Stomach (tissue), 4 donors: ENCODE measurements at regions not wholly inside any gene's neighbourhood (a gene's known extent, or its start where the extent isn't known, plus 50 kb on each side); places are given as distances from the start of the nearest gene placed in this dataset.

ENCODE experiments used
- POLR2A ChIP-seq, 4 donors: fragments of 450-650 bp; IDR thresholded peaks; one replicate each; pipeline ENCODE4 v1.6.1; 2016; ENCODE audit warnings: antibody characterized with exemption in 4 of 4, control low read depth in 2 of 4, mild to moderate bottlenecking in 1 of 4, moderate library complexity in 1 of 4
- POLR2AphosphoS5 ChIP-seq, 3 donors: sonication (generic); formaldehyde crosslinking; IDR thresholded peaks; one replicate each; pipeline ENCODE4 v1.6.1; 2016; ENCODE audit warnings: antibody characterized with exemption in 3 of 3
- TF ChIP-seq, protein P1 (sequence below), 7 experiments: fragments of 450-650 bp in 4 of 7; fragments of 200-600 bp in 3 of 7; sonication (generic) in 3 of 7; IDR thresholded peaks; one replicate each; pipeline ENCODE4 v1.5.1; 2016 to 2019; ENCODE audit warnings: antibody characterized with exemption in 7 of 7, control low read depth in 2 of 7, mild to moderate bottlenecking in 1 of 7

DNA sequence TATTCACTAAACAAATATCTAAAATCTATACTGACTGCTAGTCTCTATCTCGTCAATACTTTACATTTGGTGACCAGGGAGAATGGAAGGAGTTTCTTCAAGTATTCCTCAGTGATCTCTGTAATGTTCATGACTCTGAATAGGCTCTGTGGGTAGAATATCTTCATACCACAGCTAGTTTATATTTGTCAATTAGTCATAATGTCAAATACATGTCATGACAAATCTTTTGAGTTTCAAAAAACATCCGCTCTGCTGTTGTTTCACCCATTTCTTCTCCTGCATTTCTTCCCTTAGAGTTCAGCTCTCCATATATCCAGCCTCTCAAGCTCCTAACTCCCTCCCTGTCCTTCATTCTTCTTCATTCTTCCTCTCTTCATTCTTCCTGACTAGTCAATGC lies 206.5 kb upstream of the FANCL start:
- TF ChIP-seq, protein P1, sequence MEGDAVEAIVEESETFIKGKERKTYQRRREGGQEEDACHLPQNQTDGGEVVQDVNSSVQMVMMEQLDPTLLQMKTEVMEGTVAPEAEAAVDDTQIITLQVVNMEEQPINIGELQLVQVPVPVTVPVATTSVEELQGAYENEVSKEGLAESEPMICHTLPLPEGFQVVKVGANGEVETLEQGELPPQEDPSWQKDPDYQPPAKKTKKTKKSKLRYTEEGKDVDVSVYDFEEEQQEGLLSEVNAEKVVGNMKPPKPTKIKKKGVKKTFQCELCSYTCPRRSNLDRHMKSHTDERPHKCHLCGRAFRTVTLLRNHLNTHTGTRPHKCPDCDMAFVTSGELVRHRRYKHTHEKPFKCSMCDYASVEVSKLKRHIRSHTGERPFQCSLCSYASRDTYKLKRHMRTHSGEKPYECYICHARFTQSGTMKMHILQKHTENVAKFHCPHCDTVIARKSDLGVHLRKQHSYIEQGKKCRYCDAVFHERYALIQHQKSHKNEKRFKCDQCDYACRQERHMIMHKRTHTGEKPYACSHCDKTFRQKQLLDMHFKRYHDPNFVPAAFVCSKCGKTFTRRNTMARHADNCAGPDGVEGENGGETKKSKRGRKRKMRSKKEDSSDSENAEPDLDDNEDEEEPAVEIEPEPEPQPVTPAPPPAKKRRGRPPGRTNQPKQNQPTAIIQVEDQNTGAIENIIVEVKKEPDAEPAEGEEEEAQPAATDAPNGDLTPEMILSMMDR (IDR thresholded peaks at IDR 0.05), result no peak
- no peak for TF ChIP-seq POLR2A (IDR thresholded peaks at IDR 0.05)
- no peak for TF ChIP-seq POLR2AphosphoS5 (IDR thresholded peaks at IDR 0.05)
